DOHH2 (cell line): ENCODE measurements at regions not wholly inside any gene's neighbourhood (a gene's known extent, or its start where the extent isn't known, plus 50 kb on each side); places are given as distances from the start of the nearest gene placed in this dataset.

Source experiments
- H3F3A ChIP-seq: fragments of 200-600 bp; sonication (generic), shearing (Covaris generic); 2 replicates; pipeline ENCODE4 v1.6.0; 2016; ENCODE audit warnings: antibody characterized with exemption, mild to moderate bottlenecking; ENCODE audit not compliant: control insufficient read depth, insufficient read depth
- H3K27ac ChIP-seq: fragments of 200-600 bp; sonication (generic); 2 replicates; pipeline ENCODE4 v1.5.1; 2014; ENCODE audit warnings: low read depth, mild to moderate bottlenecking, low read length, moderate library complexity
- H3K27me3 ChIP-seq: fragments of 200-600 bp; sonication (generic); 2 replicates; pipeline ENCODE4 v1.6.1; 2014; ENCODE audit warnings: mild to moderate bottlenecking, low read length, mixed read lengths; ENCODE audit not compliant: control insufficient read depth
- H3K36me3 ChIP-seq: fragments of 200-600 bp; sonication (generic); 2 replicates; pipeline ENCODE4 v1.6.1; 2014; ENCODE audit warnings: mild to moderate bottlenecking, low read length, moderate library complexity, mixed read lengths; ENCODE audit not compliant: control insufficient read depth
- H3K4me1 ChIP-seq: fragments of 200-600 bp; sonication (generic); 2 replicates; pipeline ENCODE4 v1.6.1; 2014; ENCODE audit warnings: mild to moderate bottlenecking, low read length, mixed read lengths; ENCODE audit not compliant: control insufficient read depth
- H3K4me2 ChIP-seq: fragments of 200-600 bp; sonication (generic); 2 replicates; pipeline ENCODE4 v1.6.0; 2014; ENCODE audit warnings: mild to moderate bottlenecking, low read length, moderate library complexity
- H3K4me3 ChIP-seq: fragments of 200-600 bp; sonication (generic); 2 replicates; pipeline ENCODE4 v1.5.1; 2014; ENCODE audit warnings: mild to moderate bottlenecking, low read length, mixed read lengths
- H3K79me2 ChIP-seq: fragments of 200-600 bp; sonication (generic); 2 replicates; pipeline ENCODE4 v1.6.1; 2014; ENCODE audit warnings: mild to moderate bottlenecking, low read length, mixed read lengths; ENCODE audit not compliant: control insufficient read depth
- H3K9me2 ChIP-seq: fragments of 200-600 bp; sonication (generic); replicated peaks from 2 replicates; pipeline ENCODE4 v1.6.1; 2014; ENCODE audit warnings: mild to moderate bottlenecking, low read length, mixed read lengths; ENCODE audit not compliant: control insufficient read depth
- H3K9me3 ChIP-seq: fragments of 200-600 bp; sonication (generic); 2 replicates; pipeline ENCODE4 v1.6.1; 2014; ENCODE audit warnings: antibody characterized with exemption, low read length, mixed read lengths; ENCODE audit not compliant: control insufficient read depth, insufficient read depth
- H4K20me1 ChIP-seq: fragments of 200-600 bp; sonication (generic); 2 replicates; pipeline ENCODE4 v1.6.0; 2014; ENCODE audit warnings: low read depth, mild to moderate bottlenecking, antibody characterized with exemption, low read length, moderate library complexity; ENCODE audit not compliant: control insufficient read depth, insufficient read depth
- CTCF ChIP-seq: fragments of 200-600 bp; sonication (generic); IDR thresholded peaks from one replicate; pipeline ENCODE4 v1.5.1; 2014; ENCODE audit warnings: antibody characterized with exemption, mild to moderate bottlenecking, low read depth, low read length; ENCODE audit not compliant: poor library complexity, severe bottlenecking
- EZH2phosphoT487 ChIP-seq: fragments of 200-600 bp; sonication (generic); IDR thresholded peaks from 2 replicates; pipeline ENCODE4 v1.6.1; 2017; ENCODE audit warnings: borderline replicate concordance, mild to moderate bottlenecking, antibody characterized with exemption, low read length, moderate library complexity, mixed read lengths

- Histone ChIP-seq H4K20me1 (no peaks in the 10 kb centered on the region), H3K27ac (no peak overlapping the region), H3F3A (no peaks in the 10 kb centered on the region), H3K36me3 (no peaks in the 10 kb centered on the region), H3K4me1 (peaks cover 10% of the 10 kb centered on the region), H3K9me3 (no peaks in the 10 kb centered on the region), H3K9me2 (no peaks in the 10 kb centered on the region), H3K4me2 (no peak overlapping the region), H3K79me2 (no peaks in the 10 kb centered on the region), H3K27me3 (peaks cover 3% of the 10 kb centered on the region; the same call in 1 of the 2 replicates), H3K4me3 (no peak overlapping the region)
- no peak for TF ChIP-seq EZH2phosphoT487
- no peak for TF ChIP-seq CTCF
Observed at GRCh38 chr18:57915248-57915647, 112.1 kb upstream of the ATP8B1 start.

GRCh38 chr18:57913686-57914085, 110.6 kb upstream of the ATP8B1 start:
- no peaks in the 10 kb centered on the region for H3F3A ChIP-seq
- H3K36me3 ChIP-seq, result no peaks in the 10 kb centered on the region
- no peak overlapping the region for H3K4me3 ChIP-seq
- H4K20me1 ChIP-seq, result no peaks in the 10 kb centered on the region
- H3K9me3 ChIP-seq, result no peaks in the 10 kb centered on the region
- peaks cover 10% of the 10 kb centered on the region for H3K4me1 ChIP-seq
- H3K27me3 ChIP-seq, result peaks cover 3% of the 10 kb centered on the region; the same call in 1 of the 2 replicates
- TF ChIP-seq EZH2phosphoT487 (no peak), CTCF (no peak)
- H3K27ac ChIP-seq, result no peak overlapping the region
- no peaks in the 10 kb centered on the region for H3K9me2 ChIP-seq
- no peak overlapping the region for H3K4me2 ChIP-seq
- H3K79me2 ChIP-seq, result no peaks in the 10 kb centered on the region

GRCh38 chr18:57910817-57911216, 107.7 kb upstream of the ATP8B1 start:
- no peaks in the 10 kb centered on the region for H4K20me1 ChIP-seq
- no peak overlapping the region for H3K27ac ChIP-seq
- H3K27me3 ChIP-seq, result peaks cover 5% of the 10 kb centered on the region; the same call in 1 of the 2 replicates
- TF ChIP-seq EZH2phosphoT487, result no peak
- TF ChIP-seq CTCF, result peak; percentile 82
- H3K36me3 ChIP-seq, result no peaks in the 10 kb centered on the region
- H3F3A ChIP-seq, result no peaks in the 10 kb centered on the region
- no peak overlapping the region for H3K4me2 ChIP-seq
- no peaks in the 10 kb centered on the region for H3K4me1 ChIP-seq
- H3K9me3 ChIP-seq, result no peaks in the 10 kb centered on the region
- H3K4me3 ChIP-seq, result no peak overlapping the region
- H3K9me2 ChIP-seq, result no peaks in the 10 kb centered on the region
- H3K79me2 ChIP-seq, result no peaks in the 10 kb centered on the region

GRCh38 chr18:57910134-57910533, 107.0 kb upstream of the ATP8B1 start:
- Histone ChIP-seq H3K4me2 (no peak overlapping the region), H3K4me3 (no peak overlapping the region), H3K9me3 (no peaks in the 10 kb centered on the region), H4K20me1 (no peaks in the 10 kb centered on the region), H3K27me3 (peaks cover 5% of the 10 kb centered on the region; the same call in 1 of the 2 replicates), H3K36me3 (no peaks in the 10 kb centered on the region), H3K27ac (no peak overlapping the region), H3F3A (no peaks in the 10 kb centered on the region), H3K4me1 (no peaks in the 10 kb centered on the region), H3K9me2 (no peaks in the 10 kb centered on the region), H3K79me2 (no peaks in the 10 kb centered on the region)
- TF ChIP-seq CTCF (no peak), EZH2phosphoT487 (no peak)
